ENCODE measurements at regions not wholly inside any gene's neighbourhood (a gene's known extent, or its start where the extent isn't known, plus 50 kb on each side); places are given as distances from the start of the nearest gene placed in this dataset.

DNA sequence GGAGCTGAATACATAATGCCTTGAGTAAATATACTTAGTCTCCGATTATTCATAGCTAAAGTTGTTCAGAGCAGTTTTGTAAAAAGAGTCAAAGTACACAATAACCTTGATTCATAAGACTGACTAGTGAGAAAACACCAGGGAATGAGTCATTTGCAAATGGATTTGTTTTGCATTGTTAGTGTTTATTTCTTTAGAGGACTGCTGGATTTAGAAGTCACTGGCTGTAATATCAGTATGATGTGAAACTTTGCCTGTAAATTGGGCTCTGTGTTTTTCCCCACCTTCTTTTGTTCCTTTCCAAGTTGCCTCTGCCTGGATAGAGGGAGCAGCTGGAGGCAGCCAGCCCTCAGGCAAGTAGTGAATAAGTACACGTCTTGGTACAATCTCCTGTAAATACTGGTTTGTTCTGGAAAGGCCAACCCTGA lies 474.7 kb downstream of the NUF2 start:
- peaks cover 16% of the 10 kb centered on the region for H3K9me3 ChIP-seq (ENCODE audit: insufficient read depth, low read depth, low read length)
- H3K9ac ChIP-seq (ENCODE audit: low read depth, low read length) = no peak overlapping the region
- no peak overlapping the region for H3K4me3 ChIP-seq (ENCODE audit: low read length)
- no peak overlapping the region for H3K27ac ChIP-seq (ENCODE audit: low read length)
- peaks cover 19% of the 10 kb centered on the region; the same call in 1 of the 2 replicates for H3K4me1 ChIP-seq (ENCODE audit: insufficient read depth, low read length)
- no peaks in the 10 kb centered on the region for H3K27me3 ChIP-seq (ENCODE audit: insufficient read depth, low read length)
- H3K36me3 ChIP-seq (ENCODE audit: insufficient read depth, low read depth, low read length) = 0 out of 2 replicates have a peak, but pooled peaks cover 7% of the 10 kb centered on the region

DNA sequence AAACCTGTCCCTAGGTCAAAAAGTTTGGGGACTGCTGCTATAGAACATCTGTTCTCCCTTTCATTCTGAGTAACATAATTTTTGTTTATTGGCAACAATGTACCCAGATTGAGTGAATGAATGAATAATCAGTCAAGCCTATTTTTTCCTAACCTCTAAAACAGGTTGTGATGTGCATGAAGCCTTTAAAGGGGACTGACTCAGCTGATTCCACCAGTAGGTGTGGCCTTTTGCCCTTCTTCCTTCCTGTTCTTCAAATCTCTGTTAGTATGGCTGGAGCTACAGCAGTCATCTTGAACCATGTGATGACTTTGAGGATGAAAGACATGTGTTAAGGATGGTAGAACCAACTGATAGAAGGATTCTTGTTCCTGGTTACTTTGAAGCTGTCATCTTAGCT lies 476.1 kb downstream of the NUF2 start:
- peaks cover 10% of the 10 kb centered on the region for H3K9me3 ChIP-seq (ENCODE audit: insufficient read depth, low read depth, low read length)
- H3K9ac ChIP-seq (ENCODE audit: low read depth, low read length) = no peak overlapping the region
- H3K4me1 ChIP-seq (ENCODE audit: insufficient read depth, low read length) = peaks cover 19% of the 10 kb centered on the region; the same call in 1 of the 2 replicates
- H3K27me3 ChIP-seq (ENCODE audit: insufficient read depth, low read length) = no peaks in the 10 kb centered on the region
- no peak overlapping the region for H3K27ac ChIP-seq (ENCODE audit: low read length)
- 0 out of 2 replicates have a peak, but pooled peaks cover 7% of the 10 kb centered on the region for H3K36me3 ChIP-seq (ENCODE audit: insufficient read depth, low read depth, low read length)
- H3K4me3 ChIP-seq (ENCODE audit: low read length) = no peak overlapping the region

DNA sequence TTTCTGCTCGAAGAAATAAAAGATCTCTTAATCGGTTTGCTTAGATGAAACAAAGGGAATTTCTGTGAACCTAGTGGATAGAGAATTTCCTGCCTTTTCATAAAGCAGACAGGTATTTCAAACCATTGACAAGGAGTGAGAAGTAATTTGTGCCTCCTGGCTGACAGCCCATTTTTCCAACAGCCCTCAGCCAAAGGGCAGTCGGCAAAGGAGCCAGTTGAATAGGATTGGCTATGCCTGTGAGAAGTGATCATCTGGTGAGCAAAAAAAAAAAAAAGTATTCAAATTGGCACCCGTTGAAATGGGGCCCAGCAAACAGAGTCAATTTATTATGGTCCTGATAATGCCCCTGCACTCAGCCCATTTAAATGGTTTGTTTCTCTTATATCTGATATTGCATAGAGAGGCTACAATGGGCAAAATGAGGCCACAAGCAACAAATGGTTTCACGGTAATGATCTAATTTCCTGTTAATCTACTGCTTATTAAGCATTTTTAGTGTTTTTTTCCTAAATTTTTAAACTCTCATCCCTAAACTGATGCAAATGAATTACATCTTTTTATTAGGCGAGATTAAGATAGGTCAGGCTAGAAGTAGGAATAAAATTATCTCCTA lies 477.5 kb downstream of the NUF2 start:
- no peak overlapping the region for H3K4me3 ChIP-seq (ENCODE audit: low read length)
- H3K9ac ChIP-seq (ENCODE audit: low read depth, low read length) = no peak overlapping the region
- H3K27me3 ChIP-seq (ENCODE audit: insufficient read depth, low read length) = no peaks in the 10 kb centered on the region
- H3K27ac ChIP-seq (ENCODE audit: low read length) = no peak overlapping the region
- 0 out of 2 replicates have a peak, but pooled peaks cover 7% of the 10 kb centered on the region for H3K36me3 ChIP-seq (ENCODE audit: insufficient read depth, low read depth, low read length)
- peaks cover 19% of the 10 kb centered on the region; the same call in 1 of the 2 replicates for H3K4me1 ChIP-seq (ENCODE audit: insufficient read depth, low read length)
- peaks cover 7% of the 10 kb centered on the region for H3K9me3 ChIP-seq (ENCODE audit: insufficient read depth, low read depth, low read length)

DNA sequence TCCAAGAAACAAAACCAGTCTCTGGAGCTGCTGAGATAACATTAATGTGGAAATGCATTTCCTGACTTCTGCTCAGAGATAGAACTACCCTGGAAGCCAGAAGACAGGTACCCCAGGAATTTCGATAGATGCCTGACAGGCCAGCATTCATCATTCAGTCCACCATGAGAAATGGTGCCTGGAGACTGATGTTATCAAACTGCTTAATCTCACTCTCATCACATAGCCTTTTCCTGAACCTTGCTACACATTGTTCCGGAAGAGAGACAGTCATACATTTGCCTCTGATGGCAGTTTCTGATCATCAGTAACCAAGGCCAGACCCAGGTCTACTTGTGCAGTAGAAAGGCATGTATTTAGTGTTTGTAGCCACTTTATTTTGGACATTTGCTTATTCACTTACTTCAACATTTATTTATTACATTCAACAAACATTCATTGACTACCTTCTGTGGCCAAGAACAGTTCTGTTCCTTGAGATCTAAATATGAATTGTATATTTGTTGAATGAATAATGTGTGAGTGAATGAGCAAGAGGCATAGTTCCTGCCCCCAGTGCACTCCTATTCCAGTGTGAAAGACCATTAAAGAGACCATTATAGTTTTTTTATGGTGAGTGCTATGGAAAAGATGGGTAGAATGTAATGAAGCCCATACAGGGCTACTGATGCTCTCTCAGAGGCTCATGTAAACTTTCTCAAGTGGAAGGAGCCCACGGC lies 485.7 kb downstream of the NUF2 start:
- no peak overlapping the region for H3K4me3 ChIP-seq (ENCODE audit: low read length)
- no peaks in the 10 kb centered on the region for H3K27me3 ChIP-seq (ENCODE audit: insufficient read depth, low read length)
- H3K36me3 ChIP-seq (ENCODE audit: insufficient read depth, low read depth, low read length) = no peaks in the 10 kb centered on the region
- H3K27ac ChIP-seq (ENCODE audit: low read length) = no peak overlapping the region
- no peak overlapping the region for H3K9ac ChIP-seq (ENCODE audit: low read depth, low read length)
- no peaks in the 10 kb centered on the region for H3K4me1 ChIP-seq (ENCODE audit: insufficient read depth, low read length)
- H3K9me3 ChIP-seq (ENCODE audit: insufficient read depth, low read depth, low read length) = no peaks in the 10 kb centered on the region

DNA sequence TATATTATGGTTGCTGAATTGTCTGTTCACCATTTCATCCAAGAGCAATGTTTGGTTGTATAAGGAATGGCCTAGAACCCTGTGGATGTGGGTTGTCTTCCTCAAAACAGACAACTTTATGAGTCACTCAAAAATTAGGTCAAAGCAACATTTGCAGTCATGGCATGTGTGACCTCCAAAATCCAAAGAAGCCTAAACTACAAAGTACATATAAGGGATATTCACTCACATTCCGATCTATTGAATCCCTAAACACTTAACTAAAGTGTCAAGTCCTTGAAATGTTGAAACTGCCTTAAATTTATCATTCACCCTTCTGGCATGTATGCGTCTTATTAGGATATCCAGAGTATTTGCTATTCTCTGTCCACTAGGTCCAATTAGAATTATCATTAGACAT lies 491.5 kb downstream of the NUF2 start:
- no peak overlapping the region for H3K9ac ChIP-seq (ENCODE audit: low read depth, low read length)
- H3K4me1 ChIP-seq (ENCODE audit: insufficient read depth, low read length) = no peaks in the 10 kb centered on the region
- no peaks in the 10 kb centered on the region for H3K27me3 ChIP-seq (ENCODE audit: insufficient read depth, low read length)
- no peaks in the 10 kb centered on the region for H3K36me3 ChIP-seq (ENCODE audit: insufficient read depth, low read depth, low read length)
- H3K27ac ChIP-seq (ENCODE audit: low read length) = no peak overlapping the region
- no peak overlapping the region for H3K4me3 ChIP-seq (ENCODE audit: low read length)
- H3K9me3 ChIP-seq (ENCODE audit: insufficient read depth, low read depth, low read length) = no peaks in the 10 kb centered on the region

DNA sequence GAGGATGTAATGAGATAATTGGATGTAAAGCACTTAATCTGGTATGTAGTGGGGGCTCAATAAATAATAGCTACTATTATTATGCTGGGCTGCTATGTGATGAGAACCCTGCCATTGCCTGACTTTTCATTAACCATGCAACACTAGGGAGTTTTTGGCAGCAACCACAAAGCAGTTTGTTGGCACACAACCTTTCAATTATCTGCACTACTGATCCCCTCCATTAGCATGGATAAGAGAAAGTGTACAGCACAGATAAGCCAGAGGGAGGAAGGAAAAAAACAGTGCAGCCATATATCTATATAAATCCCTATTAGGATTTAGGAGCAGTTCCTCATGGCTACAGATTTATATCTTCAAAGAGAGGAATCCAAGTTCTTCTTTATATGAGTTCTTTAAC lies 498.5 kb downstream of the NUF2 start:
- no peaks in the 10 kb centered on the region for H3K36me3 ChIP-seq (ENCODE audit: insufficient read depth, low read depth, low read length)
- H3K9me3 ChIP-seq (ENCODE audit: insufficient read depth, low read depth, low read length) = no peaks in the 10 kb centered on the region; the same call in 1 of the 2 replicates
- no peak overlapping the region for H3K27ac ChIP-seq (ENCODE audit: low read length)
- H3K27me3 ChIP-seq (ENCODE audit: insufficient read depth, low read length) = no peaks in the 10 kb centered on the region
- H3K9ac ChIP-seq (ENCODE audit: low read depth, low read length) = no peak overlapping the region
- H3K4me3 ChIP-seq (ENCODE audit: low read length) = no peak overlapping the region
- no peaks in the 10 kb centered on the region for H3K4me1 ChIP-seq (ENCODE audit: insufficient read depth, low read length)

DNA sequence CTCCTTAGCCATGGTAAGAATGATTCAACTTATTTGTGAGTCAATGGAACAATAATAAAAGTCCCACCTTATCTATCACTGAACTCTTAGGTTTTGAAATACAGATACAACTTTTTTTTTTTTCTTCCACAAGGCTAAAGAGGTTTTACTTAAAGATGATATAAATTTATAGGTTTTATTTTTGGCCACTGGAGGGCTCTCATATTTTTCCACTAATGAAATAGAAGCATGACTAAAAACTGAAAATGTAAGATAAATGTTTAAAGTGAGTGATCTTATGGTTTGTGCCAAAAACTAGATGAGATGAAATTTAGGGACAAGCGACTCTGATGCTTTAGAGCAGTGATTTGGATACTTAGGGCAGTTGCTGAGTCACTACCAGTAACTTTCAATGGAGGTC lies 499.0 kb downstream of the NUF2 start:
- no peak overlapping the region for H3K27ac ChIP-seq (ENCODE audit: low read length)
- no peaks in the 10 kb centered on the region for H3K36me3 ChIP-seq (ENCODE audit: insufficient read depth, low read depth, low read length)
- no peaks in the 10 kb centered on the region for H3K4me1 ChIP-seq (ENCODE audit: insufficient read depth, low read length)
- no peak overlapping the region for H3K9ac ChIP-seq (ENCODE audit: low read depth, low read length)
- no peak overlapping the region for H3K4me3 ChIP-seq (ENCODE audit: low read length)
- no peaks in the 10 kb centered on the region for H3K27me3 ChIP-seq (ENCODE audit: insufficient read depth, low read length)
- no peaks in the 10 kb centered on the region; the same call in 1 of the 2 replicates for H3K9me3 ChIP-seq (ENCODE audit: insufficient read depth, low read depth, low read length)

DNA sequence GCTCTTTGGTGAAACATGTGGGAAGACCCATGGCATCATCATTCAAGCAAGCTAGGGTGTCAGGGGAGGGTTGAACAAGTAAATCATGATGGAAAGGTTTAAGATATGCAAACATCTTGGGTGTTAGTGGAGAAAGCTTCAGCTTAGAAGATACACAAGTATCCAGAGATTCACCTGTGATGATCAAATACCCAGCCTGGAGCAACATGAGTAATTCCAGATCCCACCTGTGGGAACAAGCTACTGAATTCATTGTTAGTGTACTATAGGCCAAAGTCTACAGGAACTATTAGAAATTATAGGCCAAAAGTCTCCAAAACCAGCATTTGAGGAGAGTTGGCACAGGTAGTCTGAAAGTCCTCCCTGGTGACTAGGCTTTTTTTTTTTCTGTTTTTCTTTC lies 499.9 kb downstream of the NUF2 start:
- no peak overlapping the region for H3K27ac ChIP-seq (ENCODE audit: low read length)
- H3K9me3 ChIP-seq (ENCODE audit: insufficient read depth, low read depth, low read length) = no peaks in the 10 kb centered on the region; the same call in 1 of the 2 replicates
- H3K4me1 ChIP-seq (ENCODE audit: insufficient read depth, low read length) = no peaks in the 10 kb centered on the region
- no peaks in the 10 kb centered on the region for H3K27me3 ChIP-seq (ENCODE audit: insufficient read depth, low read length)
- H3K36me3 ChIP-seq (ENCODE audit: insufficient read depth, low read depth, low read length) = no peaks in the 10 kb centered on the region
- no peak overlapping the region for H3K4me3 ChIP-seq (ENCODE audit: low read length)
- no peak overlapping the region for H3K9ac ChIP-seq (ENCODE audit: low read depth, low read length)

DNA sequence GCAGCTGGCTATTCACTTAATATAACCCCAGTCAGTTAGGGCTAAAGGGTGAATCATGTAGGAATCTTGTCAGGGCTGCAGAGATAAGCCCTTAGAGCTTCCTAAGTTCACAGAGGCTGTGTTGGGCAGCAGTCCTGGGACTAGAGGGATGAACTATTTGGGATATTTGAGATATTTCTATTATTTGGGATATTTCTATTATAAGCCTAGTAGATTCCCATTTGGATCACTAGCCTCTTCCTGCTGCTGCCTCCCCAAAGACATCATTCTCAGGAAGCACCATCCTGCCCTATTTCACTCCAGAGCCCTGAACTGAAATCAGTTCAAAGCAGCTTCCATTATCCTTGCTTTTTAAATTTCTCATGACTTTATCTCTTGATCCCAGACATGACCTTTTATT lies 501.3 kb downstream of the NUF2 start:
- Histone ChIP-seq H3K9ac (ENCODE audit: low read depth, low read length) (no peak overlapping the region), H3K4me3 (ENCODE audit: low read length) (no peak overlapping the region), H3K27ac (ENCODE audit: low read length) (no peak overlapping the region), H3K4me1 (ENCODE audit: insufficient read depth, low read length) (no peaks in the 10 kb centered on the region), H3K27me3 (ENCODE audit: insufficient read depth, low read length) (no peaks in the 10 kb centered on the region), H3K36me3 (ENCODE audit: insufficient read depth, low read depth, low read length) (no peaks in the 10 kb centered on the region), H3K9me3 (ENCODE audit: insufficient read depth, low read depth, low read length) (no peaks in the 10 kb centered on the region; the same call in 1 of the 2 replicates)

DNA sequence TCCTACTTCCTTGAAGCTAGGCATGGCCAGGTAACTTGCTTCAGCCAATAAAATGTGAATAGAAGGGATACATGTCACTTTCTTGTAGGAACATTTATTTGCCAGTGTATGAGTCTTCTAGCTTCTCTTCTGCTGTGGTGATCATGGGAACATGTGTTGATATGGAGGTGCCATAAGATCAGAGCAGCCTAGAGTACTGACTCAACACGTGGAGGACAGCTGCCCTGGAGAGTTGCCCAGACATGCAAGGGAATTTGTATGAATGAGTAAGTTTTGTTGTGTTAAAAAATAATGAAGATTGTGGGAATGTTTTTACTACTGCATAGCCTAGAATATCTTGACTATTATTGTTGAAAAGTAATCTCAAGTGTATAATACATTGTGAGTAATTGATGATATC lies 502.3 kb downstream of the NUF2 start:
- H3K36me3 ChIP-seq (ENCODE audit: insufficient read depth, low read depth, low read length) = no peaks in the 10 kb centered on the region
- H3K27me3 ChIP-seq (ENCODE audit: insufficient read depth, low read length) = no peaks in the 10 kb centered on the region
- H3K4me3 ChIP-seq (ENCODE audit: low read length) = no peak overlapping the region
- H3K27ac ChIP-seq (ENCODE audit: low read length) = no peak overlapping the region
- no peaks in the 10 kb centered on the region for H3K4me1 ChIP-seq (ENCODE audit: insufficient read depth, low read length)
- H3K9ac ChIP-seq (ENCODE audit: low read depth, low read length) = no peak overlapping the region
- no peaks in the 10 kb centered on the region; the same call in 1 of the 2 replicates for H3K9me3 ChIP-seq (ENCODE audit: insufficient read depth, low read depth, low read length)

DNA sequence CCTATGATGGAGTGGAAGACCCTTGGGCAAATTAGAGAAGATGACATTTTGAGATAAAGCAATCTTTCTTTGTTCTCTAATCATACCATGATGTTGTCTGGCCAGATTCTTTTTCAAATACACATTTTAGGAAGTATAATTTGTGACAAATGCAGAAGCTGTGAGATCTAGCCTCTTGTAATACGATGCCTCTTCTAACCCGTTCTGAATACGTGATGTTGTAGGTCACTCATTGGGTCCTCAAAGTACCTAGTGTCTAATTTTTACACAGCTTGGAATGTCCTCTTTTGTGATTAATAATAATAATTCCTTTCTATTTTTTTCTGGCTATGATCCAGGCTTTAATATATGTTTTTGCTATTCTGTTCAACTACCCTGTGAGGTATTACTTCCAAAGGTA lies 502.7 kb downstream of the NUF2 start:
- Histone ChIP-seq H3K9ac (ENCODE audit: low read depth, low read length) (no peak overlapping the region), H3K27me3 (ENCODE audit: insufficient read depth, low read length) (no peaks in the 10 kb centered on the region), H3K9me3 (ENCODE audit: insufficient read depth, low read depth, low read length) (no peaks in the 10 kb centered on the region; the same call in 1 of the 2 replicates), H3K36me3 (ENCODE audit: insufficient read depth, low read depth, low read length) (no peaks in the 10 kb centered on the region), H3K4me3 (ENCODE audit: low read length) (no peak overlapping the region), H3K4me1 (ENCODE audit: insufficient read depth, low read length) (no peaks in the 10 kb centered on the region), H3K27ac (ENCODE audit: low read length) (no peak overlapping the region)

DNA sequence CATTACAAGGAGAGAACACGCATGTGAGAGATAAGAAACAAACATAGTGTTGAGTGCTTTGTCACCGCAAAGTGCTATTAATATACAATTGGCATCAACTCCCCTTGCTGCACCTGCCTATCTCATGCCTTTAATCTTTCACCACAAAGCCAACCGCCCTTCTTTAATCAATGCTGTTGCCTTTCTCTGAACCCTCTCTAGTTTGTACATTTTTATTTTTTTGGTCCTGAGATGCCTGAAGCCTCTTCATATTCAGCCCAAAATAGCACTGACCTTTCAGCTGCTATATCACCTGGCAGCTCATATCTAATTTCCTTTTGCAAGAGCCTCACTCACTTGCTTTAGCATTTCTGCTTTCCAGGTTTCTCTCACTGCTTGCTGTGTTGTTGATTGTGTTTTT lies 504.7 kb downstream of the NUF2 start:
- H3K9ac ChIP-seq (ENCODE audit: low read depth, low read length) = no peak overlapping the region
- H3K27ac ChIP-seq (ENCODE audit: low read length) = no peak overlapping the region
- H3K27me3 ChIP-seq (ENCODE audit: insufficient read depth, low read length) = no peaks in the 10 kb centered on the region
- H3K4me1 ChIP-seq (ENCODE audit: insufficient read depth, low read length) = no peaks in the 10 kb centered on the region
- H3K36me3 ChIP-seq (ENCODE audit: insufficient read depth, low read depth, low read length) = no peaks in the 10 kb centered on the region
- no peak overlapping the region for H3K4me3 ChIP-seq (ENCODE audit: low read length)
- no peaks in the 10 kb centered on the region; the same call in 1 of the 2 replicates for H3K9me3 ChIP-seq (ENCODE audit: insufficient read depth, low read depth, low read length)

Data from iPS-20b (cell line).